H9 (cell line): ENCODE measurements at regions not wholly inside any gene's neighbourhood (a gene's known extent, or its start where the extent isn't known, plus 50 kb on each side); places are given as distances from the start of the nearest gene placed in this dataset.

Experiments used
- DNase-seq: peaks from one replicate; pipeline ENCODE4 v3.0.0-alpha.2; 2017
- H2AFZ ChIP-seq: one replicate; pipeline ENCODE4 v1.6.1; 2013; ENCODE audit warnings: mild to moderate bottlenecking, low read length, control low read depth, moderate library complexity
- H2AK5ac ChIP-seq: 2 replicates; pipeline ENCODE4 v1.6.1; 2013; ENCODE audit warnings: low read length, control low read depth, mixed read lengths; ENCODE audit not compliant: insufficient read length
- H2BK120ac ChIP-seq: one replicate; pipeline ENCODE4 v1.6.1; 2013; ENCODE audit warnings: low read depth, mild to moderate bottlenecking, low read length, control low read depth, inconsistent platforms; ENCODE audit not compliant: poor library complexity, severe bottlenecking
- H2BK12ac ChIP-seq: 2 replicates; pipeline ENCODE4 v1.6.1; 2013; ENCODE audit warnings: low read length, control low read depth, mixed read lengths, low read depth; ENCODE audit not compliant: insufficient read length
- H2BK15ac ChIP-seq: 2 replicates; pipeline ENCODE4 v1.6.1; 2013; ENCODE audit warnings: low read depth, low read length, control low read depth
- H2BK20ac ChIP-seq: one replicate; pipeline ENCODE4 v1.6.1; 2013; ENCODE audit warnings: low read depth, mild to moderate bottlenecking, low read length, control low read depth, inconsistent platforms; ENCODE audit not compliant: poor library complexity, severe bottlenecking
- H2BK5ac ChIP-seq: 2 replicates; pipeline ENCODE4 v1.6.1; 2013; ENCODE audit warnings: low read length, control low read depth, mixed read lengths; ENCODE audit not compliant: insufficient read length
- H3K14ac ChIP-seq: 2 replicates; pipeline ENCODE4 v1.6.1; 2013; ENCODE audit warnings: low read length, control low read depth; ENCODE audit not compliant: insufficient read depth
- H3K18ac ChIP-seq: 2 replicates; pipeline ENCODE4 v1.6.1; 2013; ENCODE audit warnings: low read depth, mild to moderate bottlenecking, mixed read lengths, low read length, control low read depth; ENCODE audit not compliant: insufficient read length
- H3K23ac ChIP-seq: 2 replicates; pipeline ENCODE4 v1.6.1; 2013; ENCODE audit warnings: low read length, control low read depth, mixed read lengths, low read depth; ENCODE audit not compliant: insufficient read length
- H3K23me2 ChIP-seq: 2 replicates; pipeline ENCODE4 v1.6.1; 2013; ENCODE audit warnings: low read depth, mild to moderate bottlenecking, mixed read lengths, low read length, control low read depth; ENCODE audit not compliant: insufficient read length, poor library complexity, severe bottlenecking
- H3K27ac ChIP-seq: 2 replicates; pipeline ENCODE4 v1.5.1; 2013; ENCODE audit warnings: low read length, control low read depth, mixed read lengths, low read depth; ENCODE audit not compliant: insufficient read length
- H3K27me3 ChIP-seq: 2 replicates; pipeline ENCODE4 v1.6.1; 2013; ENCODE audit warnings: low read length, control low read depth, inconsistent platforms; ENCODE audit not compliant: insufficient read depth
- H3K4ac ChIP-seq: 2 replicates; pipeline ENCODE4 v1.6.1; 2013; ENCODE audit warnings: low read depth, mild to moderate bottlenecking, control low read depth, inconsistent platforms, low read length, moderate library complexity
- H3K4me1 ChIP-seq: 2 replicates; pipeline ENCODE4 v1.6.1; 2013; ENCODE audit warnings: low read length, control low read depth, inconsistent platforms; ENCODE audit not compliant: insufficient read depth
- H3K4me2 ChIP-seq: 2 replicates; pipeline ENCODE4 v1.6.1; 2013; ENCODE audit warnings: low read length, control low read depth, mixed read lengths; ENCODE audit not compliant: insufficient read length, insufficient read depth
- H3K56ac ChIP-seq: 2 replicates; pipeline ENCODE4 v1.6.1; 2013; ENCODE audit warnings: low read depth, mild to moderate bottlenecking, mixed read lengths, low read length, control low read depth; ENCODE audit not compliant: insufficient read length
- H3K79me1 ChIP-seq: 2 replicates; pipeline ENCODE4 v1.6.1; 2013; ENCODE audit warnings: low read depth, mild to moderate bottlenecking, moderate library complexity, low read length, control low read depth, inconsistent platforms; ENCODE audit not compliant: insufficient read depth, poor library complexity, severe bottlenecking
- H3K79me2 ChIP-seq: 2 replicates; pipeline ENCODE4 v1.6.1; 2013; ENCODE audit warnings: low read length, control low read depth, inconsistent platforms; ENCODE audit not compliant: insufficient read depth
- H3K9ac ChIP-seq: 2 replicates; pipeline ENCODE4 v1.6.1; 2013; ENCODE audit warnings: low read length, control low read depth, mixed read lengths; ENCODE audit not compliant: insufficient read length; ENCODE audit errors: extremely low read depth
- H3K9me3 ChIP-seq: one replicate; pipeline ENCODE4 v1.6.1; 2013; ENCODE audit warnings: low read depth, low read length, inconsistent platforms; ENCODE audit not compliant: control insufficient read depth
- H3T11ph ChIP-seq: one replicate; pipeline ENCODE4 v1.6.1; 2013; ENCODE audit warnings: mild to moderate bottlenecking, low read length, control low read depth, inconsistent platforms
- H4K20me1 ChIP-seq: one replicate; pipeline ENCODE4 v1.6.1; 2013; ENCODE audit not compliant: control insufficient read depth, insufficient read length, insufficient read depth
- H4K5ac ChIP-seq: 2 replicates; pipeline ENCODE4 v1.6.1; 2013; ENCODE audit warnings: low read depth, mild to moderate bottlenecking, mixed read lengths, low read length, control low read depth; ENCODE audit not compliant: insufficient read length
- H4K8ac ChIP-seq: replicated peaks from 2 replicates; pipeline ENCODE4 v1.6.1; 2013; ENCODE audit warnings: low read length, control low read depth, mixed read lengths, low read depth; ENCODE audit not compliant: insufficient read length
- H4K91ac ChIP-seq: 2 replicates; pipeline ENCODE4 v1.6.1; 2013; ENCODE audit warnings: low read depth, mild to moderate bottlenecking, moderate library complexity, mixed read lengths, low read length, control low read depth; ENCODE audit not compliant: insufficient read length
- H3K27ac Mint-ChIP-seq, 3 experiments: 2 replicates in 2 of 3; 3 replicates in 1 of 3; pipeline ENCODE4 v1.8.0; 2020 to 2021; ENCODE audit warnings: mixed read lengths in 3 of 3, mild to moderate bottlenecking in 1 of 3, moderate library complexity in 1 of 3
- H3K27me3 Mint-ChIP-seq: 2 replicates; pipeline ENCODE4 v1.8.0; 2021; ENCODE audit warnings: low read depth, mild to moderate bottlenecking, moderate library complexity, mixed read lengths
- H3K36me3 Mint-ChIP-seq, 3 experiments: 2 replicates in 2 of 3; 3 replicates in 1 of 3; pipeline ENCODE4 v1.8.0; 2020 to 2021; ENCODE audit warnings: low read depth in 3 of 3, mixed read lengths in 3 of 3; ENCODE audit not compliant: insufficient read depth in 1 of 3
- H3K4me1 Mint-ChIP-seq, 2 experiments: 2 replicates each; pipeline ENCODE4 v1.8.0; 2020; ENCODE audit warnings: mixed read lengths in 2 of 2
- H3K4me3 Mint-ChIP-seq, 2 experiments: 2 replicates in 1 of 2; 3 replicates in 1 of 2; pipeline ENCODE4 v1.8.0; 2020 to 2021; ENCODE audit warnings: mild to moderate bottlenecking in 2 of 2, mixed read lengths in 2 of 2, moderate library complexity in 1 of 2
- H3K9me3 Mint-ChIP-seq, 2 experiments: 2 replicates in 1 of 2; 3 replicates in 1 of 2; pipeline ENCODE4 v1.8.0; 2020; ENCODE audit warnings: mild to moderate bottlenecking in 2 of 2, mixed read lengths in 2 of 2, moderate library complexity in 1 of 2
- CTCF ChIP-seq: fragments of 200-600 bp; sonication (generic); conservative IDR thresholded peaks from 3 replicates; pipeline ENCODE4 v1.8.0; 2021; ENCODE audit warnings: antibody characterized with exemption, mild to moderate bottlenecking
- WGBS: extraction: QIAGEN DNeasy Blood & Tissue Kit; methylation state at CpG from one replicate; pipeline ENCODE4 v1.1.7; 2013; ENCODE audit warnings: missing lambda C conversion rate, low lambda C conversion rate, mixed read lengths; ENCODE audit not compliant: insufficient read length; ENCODE audit errors: extremely low coverage; 5-methylcytosine and 5-hydroxymethylcytosine counted together

GRCh38 chr1:188668083-188668482, 1809.6 kb downstream of the BRINP3 start:
- H2BK12ac ChIP-seq, result no peak overlapping the region
- no peak overlapping the region for H3K56ac ChIP-seq
- H3K27me3 ChIP-seq, result no peaks in the 10 kb centered on the region
- Mint-ChIP-seq H3K9me3 (peaks cover 0 to 7% of the 10 kb centered on the region in 2 experiments; a peak in 4 of 5 replicates), H3K36me3 (peaks cover 4 to 21% (median 10%) of the 10 kb centered on the region in 3 experiments), H3K4me1 (peaks cover 26 to 27% of the 10 kb centered on the region in 2 experiments), H3K27me3 (no peaks in the 10 kb centered on the region), H3K27ac (no peak overlapping the region), H3K4me3 (no peak overlapping the region)
- H2BK5ac ChIP-seq, result no peak overlapping the region
- no peak overlapping the region for H3K4me2 ChIP-seq
- H3T11ph ChIP-seq, result no peak overlapping the region
- H3K14ac ChIP-seq, result no peak overlapping the region
- H2BK15ac ChIP-seq, result no peak overlapping the region
- no peak overlapping the region for H2BK120ac ChIP-seq
- no peaks in the 10 kb centered on the region for H3K9me3 ChIP-seq
- H3K79me2 ChIP-seq, result no peaks in the 10 kb centered on the region
- H3K9ac ChIP-seq, result no peak overlapping the region
- no peak overlapping the region for H4K91ac ChIP-seq
- no peak overlapping the region for H4K8ac ChIP-seq
- no peaks in the 10 kb centered on the region for H3K23me2 ChIP-seq
- no peak overlapping the region for H3K4ac ChIP-seq
- no CpG with 5 or more reads among the region's 2 CpGs for WGBS
- H3K4me1 ChIP-seq, result peaks cover 8% of the 10 kb centered on the region; the same call in 1 of the 2 replicates
- no peak overlapping the region for H2BK20ac ChIP-seq
- no peak overlapping the region for H2AK5ac ChIP-seq
- H2AFZ ChIP-seq, result no peak overlapping the region
- H3K27ac ChIP-seq, result no peak overlapping the region
- peak; percentile 51; the same call in 2 of the 3 replicates for TF ChIP-seq CTCF
- H3K23ac ChIP-seq, result no peak overlapping the region
- H3K18ac ChIP-seq, result no peak overlapping the region
- DNase-seq, result peak; percentile 46
- H4K20me1 ChIP-seq, result no peaks in the 10 kb centered on the region
- H3K79me1 ChIP-seq, result no peaks in the 10 kb centered on the region
- no peak overlapping the region for H4K5ac ChIP-seq
